Coronary artery (tissue), 2 donors: ENCODE measurements at regions not wholly inside any gene's neighbourhood (a gene's known extent, or its start where the extent isn't known, plus 50 kb on each side); places are given as distances from the start of the nearest gene placed in this dataset.

Experiments
- DNase-seq: peaks from one replicate; pipeline ENCODE4 v3.0.0-alpha.2; 2017; ENCODE audit warnings: low spot score
- H3K27ac ChIP-seq, 2 donors: fragments of 200-600 bp; sonication (generic); one replicate each; pipeline ENCODE4 v1.5.1; 2016 to 2019
- H3K4me3 ChIP-seq: fragments of 200-600 bp; sonication (generic); 2 replicates; pipeline ENCODE4 v1.5.1; 2016; ENCODE audit warnings: mild to moderate bottlenecking, moderate library complexity
- CTCF ChIP-seq: fragments of 200-600 bp; sonication (generic); IDR thresholded peaks from one replicate; pipeline ENCODE4 v1.5.1; 2019; ENCODE audit warnings: antibody characterized with exemption

- no peak for TF ChIP-seq CTCF
- Histone ChIP-seq H3K27ac (no peak overlapping the region), H3K4me3 (no peak overlapping the region)
- no peak for DNase-seq
Measured at GRCh38 chr3:30180310-30181177, 425.9 kb upstream of the TGFBR2 start.

DNA sequence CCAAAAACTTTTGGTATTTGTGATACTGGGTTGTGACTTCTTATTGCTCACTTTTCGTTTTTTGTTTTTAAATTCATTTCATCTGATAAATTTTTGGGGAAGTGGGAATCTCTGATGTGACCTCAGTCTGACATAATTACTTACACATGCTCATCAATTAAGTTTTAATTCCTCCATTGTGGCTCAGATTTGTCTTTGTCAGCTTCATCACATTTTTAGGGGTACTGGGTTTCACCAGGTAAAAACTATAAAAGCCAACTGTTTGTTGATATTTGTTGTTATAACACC lies 425.3 kb upstream of the TGFBR2 start:
- DNase-seq: no peak
- Histone ChIP-seq H3K27ac (no peak overlapping the region), H3K4me3 (no peak overlapping the region)
- TF ChIP-seq CTCF: no peak

- Histone ChIP-seq H3K27ac (no peak overlapping the region), H3K4me3 (no peak overlapping the region)
- no peak for TF ChIP-seq CTCF
- DNase-seq: no peak
Measured at GRCh38 chr3:30181581-30181980, 424.8 kb upstream of the TGFBR2 start.

GRCh38 chr3:30183421-30183820 lies 423.0 kb upstream of the TGFBR2 start:
- DNase-seq: no peak
- TF ChIP-seq CTCF: no peak
- Histone ChIP-seq H3K4me3 (no peak overlapping the region), H3K27ac (no peak overlapping the region)

- no peak for TF ChIP-seq CTCF
- DNase-seq: no peak
- Histone ChIP-seq H3K4me3 (no peak overlapping the region), H3K27ac (no peak overlapping the region)
Measured at GRCh38 chr3:30184091-30184810, 422.1 kb upstream of the TGFBR2 start.

DNA sequence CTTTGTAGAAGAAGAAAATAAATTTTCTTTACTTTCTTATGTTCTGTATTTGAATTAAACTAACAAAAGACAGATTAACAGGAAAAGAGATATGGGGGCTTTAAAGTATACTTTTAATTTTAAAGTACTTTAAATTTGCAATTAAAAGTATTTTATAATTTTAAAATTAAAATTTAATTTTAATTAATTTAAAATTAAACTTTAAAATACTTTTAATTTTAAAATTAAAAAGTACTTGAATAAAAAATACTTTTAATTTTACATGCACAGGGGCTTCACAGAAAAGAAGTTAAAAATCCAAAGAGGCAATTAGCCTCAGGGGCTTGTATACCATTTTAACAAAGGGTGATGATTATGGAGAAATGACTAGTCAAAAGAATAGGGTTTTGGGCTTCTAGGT lies 420.5 kb upstream of the TGFBR2 start:
- no peak for TF ChIP-seq CTCF
- H3K27ac ChIP-seq: no peak overlapping the region
- H3K4me3 ChIP-seq: no peak overlapping the region
- no peak for DNase-seq

- no peak for TF ChIP-seq CTCF
- H3K27ac ChIP-seq: no peak overlapping the region
- no peak for DNase-seq
- H3K4me3 ChIP-seq: no peak overlapping the region
Measured at GRCh38 chr3:30186741-30187219, 419.6 kb upstream of the TGFBR2 start.
